SK-N-SH (cell line): ENCODE measurements at regions not wholly inside any gene's neighbourhood (a gene's known extent, or its start where the extent isn't known, plus 50 kb on each side); places are given as distances from the start of the nearest gene placed in this dataset.

Experiments
- CTCF ChIA-PET: fragments of 300-600, 350-600 bp; formaldehyde crosslinking; extraction: SDS; loops from one replicate; lab custom pipeline; 2021; lab: Yijun Ruan, JAX
- POLR2A ChIA-PET: fragments of 350-600 bp; sonication (Branson Sonifier 250); formaldehyde crosslinking; extraction: SDS; loops from one replicate; lab custom pipeline; 2020; ENCODE audit warnings: antibody characterized with exemption, inconsistent platforms; lab: Yijun Ruan, JAX
- DNase-seq: peaks from one replicate; pipeline ENCODE4 v3.0.0; 2012
- H2AFZ ChIP-seq: fragments of 200-600 bp; sonication (generic); 2 replicates; pipeline ENCODE4 v1.8.1; 2016; ENCODE audit warnings: antibody characterized with exemption, mild to moderate bottlenecking, low read depth
- H3F3A ChIP-seq: fragments of 200-600 bp; sonication (generic); replicated peaks from 2 replicates; pipeline ENCODE3; 2016; ENCODE audit warnings: antibody characterized with exemption, mild to moderate bottlenecking; ENCODE audit not compliant: insufficient read depth
- H3K27ac ChIP-seq, 2 experiments: fragments of 200-500 bp in 1 of 2; fragments of 200-600 bp in 1 of 2; sonication (Bioruptor generic) in 1 of 2; sonication (generic), shearing (Covaris generic) in 1 of 2; 2 replicates each; pipeline versions ENCODE4 v1.5.1 to v1.6.1; 2014 to 2016; ENCODE audit warnings: low read depth in 2 of 2, inconsistent platforms in 1 of 2, low read length in 1 of 2, mild to moderate bottlenecking in 1 of 2, mixed read lengths in 1 of 2
- H3K27me3 ChIP-seq: fragments of 200-600 bp; sonication (generic), shearing (Covaris generic); 2 replicates; pipeline ENCODE4 v1.6.1; 2016; ENCODE audit warnings: mixed run types; ENCODE audit not compliant: insufficient read depth
- H3K36me3 ChIP-seq, 2 experiments: fragments of 200-500 bp in 1 of 2; fragments of 200-600 bp in 1 of 2; sonication (Bioruptor generic) in 1 of 2; sonication (generic) in 1 of 2; replicated peaks in 1 of 2; 2 replicates each; pipeline versions ENCODE3 to v1.5.1; 2014 to 2016; ENCODE audit warnings: low read length in 1 of 2, mild to moderate bottlenecking in 1 of 2; ENCODE audit not compliant: insufficient read depth in 2 of 2, control insufficient read depth in 1 of 2
- H3K4me1 ChIP-seq, 2 experiments: fragments of 200-500 bp in 1 of 2; fragments of 200-600 bp in 1 of 2; sonication (Bioruptor generic) in 1 of 2; sonication (generic), shearing (Covaris generic) in 1 of 2; 2 replicates each; pipeline versions ENCODE4 v1.5.1 to v1.6.1; 2014 to 2016; ENCODE audit warnings: low read depth in 1 of 2, low read length in 1 of 2, mixed run types in 1 of 2; ENCODE audit not compliant: insufficient read depth in 2 of 2, control insufficient read depth in 1 of 2
- H3K4me2 ChIP-seq: fragments of 200-600 bp; sonication (generic), shearing (Covaris generic); 2 replicates; pipeline ENCODE4 v1.6.1; 2017; ENCODE audit warnings: mixed run types
- H3K4me3 ChIP-seq, 2 experiments: fragments of 200-500 bp in 1 of 2; fragments of 200-600 bp in 1 of 2; sonication (Bioruptor generic) in 1 of 2; sonication (generic), shearing (Covaris generic) in 1 of 2; 2 replicates each; pipeline versions ENCODE4 v1.5.1 to v1.8.1; 2014 to 2016; ENCODE audit warnings: low read depth in 2 of 2, inconsistent platforms in 1 of 2, low read length in 1 of 2, mild to moderate bottlenecking in 1 of 2, mixed read lengths in 1 of 2, moderate library complexity in 1 of 2
- H3K79me2 ChIP-seq: fragments of 200-600 bp; sonication (generic); 2 replicates; pipeline ENCODE4 v1.8.1; 2017; ENCODE audit warnings: mild to moderate bottlenecking; ENCODE audit not compliant: insufficient read depth
- H3K9ac ChIP-seq: fragments of 200-600 bp; sonication (generic); 2 replicates; pipeline ENCODE4 v1.6.1; 2017; ENCODE audit warnings: mixed run types
- H3K9me2 ChIP-seq: fragments of 200-600 bp; sonication (generic); 2 replicates; pipeline ENCODE4 v1.6.1; 2017; ENCODE audit warnings: mixed run types
- H3K9me3 ChIP-seq: fragments of 200-600 bp; sonication (generic); 2 replicates; pipeline ENCODE4 v1.6.1; 2017; ENCODE audit warnings: mixed run types, mild to moderate bottlenecking, moderate library complexity
- H4K20me1 ChIP-seq: fragments of 200-600 bp; sonication (generic); 2 replicates; pipeline ENCODE4 v1.6.1; 2017; ENCODE audit warnings: mild to moderate bottlenecking, mixed run types; ENCODE audit not compliant: insufficient read depth
- EP300 ChIP-seq, 2 experiments: IDR thresholded peaks; 2 replicates each; pipeline versions ENCODE4 v1.4.0 to v1.6.1; 2012; ENCODE audit warnings: borderline replicate concordance in 1 of 2, low read depth in 1 of 2, low read length in 1 of 2
- FOSL2 ChIP-seq: IDR thresholded peaks from 2 replicates; pipeline ENCODE4 v1.4.0; 2012; ENCODE audit warnings: low read depth, mild to moderate bottlenecking, moderate library complexity, borderline replicate concordance
- FOXM1 ChIP-seq: IDR thresholded peaks from 2 replicates; pipeline ENCODE4 v1.4.0; 2012; ENCODE audit warnings: low read depth, mild to moderate bottlenecking
- GABPA ChIP-seq: IDR thresholded peaks from 2 replicates; pipeline ENCODE4 v1.4.0; 2012; ENCODE audit warnings: low read depth, mild to moderate bottlenecking
- JUND ChIP-seq: IDR thresholded peaks from 2 replicates; pipeline ENCODE4 v1.4.0; 2012
- MEF2A ChIP-seq: IDR thresholded peaks from 2 replicates; pipeline ENCODE4 v1.4.0; 2012; ENCODE audit warnings: low read depth, borderline replicate concordance
- NFIC ChIP-seq: IDR thresholded peaks from 2 replicates; pipeline ENCODE4 v1.4.0; 2012; ENCODE audit warnings: borderline replicate concordance
- NRF1 ChIP-seq: IDR thresholded peaks from 2 replicates; pipeline ENCODE4 v1.6.1; 2012; ENCODE audit warnings: low read depth, mild to moderate bottlenecking, low read length
- POLR2AphosphoS5 ChIP-seq: IDR thresholded peaks from 2 replicates; pipeline ENCODE4 v1.6.1; 2012; ENCODE audit warnings: low read depth, low read length
- RAD21 ChIP-seq: IDR thresholded peaks from 2 replicates; pipeline ENCODE4 v1.6.1; 2012; ENCODE audit warnings: mild to moderate bottlenecking, low read length
- RFX5 ChIP-seq: IDR thresholded peaks from 2 replicates; pipeline ENCODE4 v1.6.1; 2012; ENCODE audit warnings: mild to moderate bottlenecking, improper control_type of control experiment, low read length
- RXRA ChIP-seq: IDR thresholded peaks from 2 replicates; pipeline ENCODE4 v1.4.0; 2012; ENCODE audit warnings: low read depth, mild to moderate bottlenecking, borderline replicate concordance
- TAF1 ChIP-seq: IDR thresholded peaks from 2 replicates; pipeline ENCODE4 v1.6.1; 2012; ENCODE audit warnings: low read depth, mild to moderate bottlenecking, low read length, moderate library complexity, borderline replicate concordance
- YY1 ChIP-seq: IDR thresholded peaks from 2 replicates; pipeline ENCODE4 v1.4.0; 2012; ENCODE audit warnings: low read depth, mild to moderate bottlenecking
- whole genome bisulfite sequencing: methylation state at CpG from one replicate; pipeline ENCODE4 v1.1.6; 2017; ENCODE audit warnings: low lambda C conversion rate; 5-methylcytosine and 5-hydroxymethylcytosine counted together
- TF ChIP-seq, protein P1 (sequence below): IDR thresholded peaks from 2 replicates; pipeline ENCODE4; 2012
- TF ChIP-seq, protein P2 (sequence below): IDR thresholded peaks from 2 replicates; pipeline ENCODE4 v1.4.0; 2012; ENCODE audit warnings: low read depth, borderline replicate concordance

DNA sequence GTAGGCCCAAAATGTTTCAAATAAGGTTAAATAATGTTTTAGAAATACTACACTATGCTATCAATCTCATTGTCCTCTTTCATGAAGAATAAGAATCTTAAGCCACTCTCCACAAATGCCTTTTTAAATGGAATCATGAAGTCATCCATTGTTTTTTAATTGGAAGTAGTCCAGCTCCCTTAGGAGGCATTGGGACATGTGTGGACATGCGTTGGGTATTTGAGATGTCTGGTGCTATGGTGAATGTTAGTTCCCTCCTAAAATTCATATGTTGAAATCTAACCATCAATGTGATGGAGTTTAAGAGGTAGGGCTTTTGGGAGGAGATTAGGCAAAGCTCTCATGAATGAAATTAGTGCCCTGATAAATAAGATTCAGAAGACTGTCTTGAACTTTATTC lies 289.0 kb downstream of the C4orf33 start:
- CTCF ChIA-PET, result interaction anchor here (1.9 kb wide), 1 partner anchor 22 kb away, joined by 10 read pairs; no protein-coding TSS in a partner anchor
- no peak overlapping the region for H3K4me3 ChIP-seq
- H3K27me3 ChIP-seq, result no peaks in the 10 kb centered on the region
- no peak for TF ChIP-seq NRF1
- no peak for TF ChIP-seq YY1
- TF ChIP-seq, protein P1, sequence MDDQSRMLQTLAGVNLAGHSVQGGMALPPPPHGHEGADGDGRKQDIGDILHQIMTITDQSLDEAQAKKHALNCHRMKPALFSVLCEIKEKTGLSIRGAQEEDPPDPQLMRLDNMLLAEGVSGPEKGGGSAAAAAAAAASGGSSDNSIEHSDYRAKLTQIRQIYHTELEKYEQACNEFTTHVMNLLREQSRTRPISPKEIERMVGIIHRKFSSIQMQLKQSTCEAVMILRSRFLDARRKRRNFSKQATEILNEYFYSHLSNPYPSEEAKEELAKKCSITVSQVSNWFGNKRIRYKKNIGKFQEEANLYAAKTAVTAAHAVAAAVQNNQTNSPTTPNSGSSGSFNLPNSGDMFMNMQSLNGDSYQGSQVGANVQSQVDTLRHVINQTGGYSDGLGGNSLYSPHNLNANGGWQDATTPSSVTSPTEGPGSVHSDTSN, result no peak
- no peak for TF ChIP-seq FOSL2
- no peak for TF ChIP-seq POLR2AphosphoS5
- TF ChIP-seq FOXM1, result no peak
- TF ChIP-seq, protein P2, sequence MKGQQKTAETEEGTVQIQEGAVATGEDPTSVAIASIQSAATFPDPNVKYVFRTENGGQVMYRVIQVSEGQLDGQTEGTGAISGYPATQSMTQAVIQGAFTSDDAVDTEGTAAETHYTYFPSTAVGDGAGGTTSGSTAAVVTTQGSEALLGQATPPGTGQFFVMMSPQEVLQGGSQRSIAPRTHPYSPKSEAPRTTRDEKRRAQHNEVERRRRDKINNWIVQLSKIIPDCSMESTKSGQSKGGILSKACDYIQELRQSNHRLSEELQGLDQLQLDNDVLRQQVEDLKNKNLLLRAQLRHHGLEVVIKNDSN, result no peak
- TF ChIP-seq RAD21, result no peak
- no peak for TF ChIP-seq NFIC
- TF ChIP-seq RFX5, result no peak
- no peak for TF ChIP-seq JUND
- no peaks in the 10 kb centered on the region for H3F3A ChIP-seq
- DNase-seq, result no peak
- WGBS, result 21% methylated on average over 1 of the region's 1 CpG
- H3K79me2 ChIP-seq, result no peaks in the 10 kb centered on the region
- H3K27ac ChIP-seq, result no peak overlapping the region
- H3K9me3 ChIP-seq, result no peaks in the 10 kb centered on the region
- H3K36me3 ChIP-seq, result no peaks in the 10 kb centered on the region
- POLR2A ChIA-PET, result no interaction called here
- no peaks in the 10 kb centered on the region for H3K9me2 ChIP-seq
- no peak overlapping the region for H2AFZ ChIP-seq
- no peak overlapping the region for H3K4me2 ChIP-seq
- no peaks in the 10 kb centered on the region for H3K4me1 ChIP-seq
- H4K20me1 ChIP-seq, result no peaks in the 10 kb centered on the region
- no peak overlapping the region for H3K9ac ChIP-seq

DNA sequence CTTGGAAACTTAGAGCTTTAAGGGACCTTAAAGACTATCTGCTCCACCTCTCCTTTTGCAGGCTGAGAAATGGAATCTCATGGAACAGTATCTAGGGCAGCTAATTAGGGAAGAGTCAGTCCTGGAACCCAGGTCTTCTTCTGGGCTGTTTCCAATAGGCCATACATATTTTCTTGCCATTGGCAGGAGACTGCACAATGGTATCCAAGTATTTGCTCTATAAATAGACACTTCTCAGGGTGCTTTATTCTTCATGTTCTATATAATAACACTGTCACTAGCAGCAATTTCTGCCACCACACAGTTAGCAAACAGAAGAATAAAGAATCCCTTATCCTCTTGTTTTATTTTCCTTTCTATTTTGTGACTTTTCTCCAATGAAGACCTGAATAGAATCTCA lies 291.7 kb downstream of the C4orf33 start:
- H3K4me3 ChIP-seq, result no peak overlapping the region
- no peaks in the 10 kb centered on the region for H3K27me3 ChIP-seq
- H3K9me3 ChIP-seq, result no peaks in the 10 kb centered on the region
- H3K27ac ChIP-seq, result no peak overlapping the region
- H3K36me3 ChIP-seq, result no peaks in the 10 kb centered on the region
- TF ChIP-seq, protein P2, result no peak
- no peaks in the 10 kb centered on the region for H3F3A ChIP-seq
- no peaks in the 10 kb centered on the region for H3K79me2 ChIP-seq
- H2AFZ ChIP-seq, result no peak overlapping the region
- no peak overlapping the region for H3K4me2 ChIP-seq
- no peak overlapping the region for H3K9ac ChIP-seq
- H3K4me1 ChIP-seq, result no peaks in the 10 kb centered on the region
- no peaks in the 10 kb centered on the region for H4K20me1 ChIP-seq
- no peaks in the 10 kb centered on the region for H3K9me2 ChIP-seq
- ChIA-PET CTCF (interaction anchor here (0.9 kb wide), 1 partner anchor 32 kb away, joined by 3 read pairs; no protein-coding TSS in a partner anchor), POLR2A (no interaction called here)
- no peak for DNase-seq

DNA sequence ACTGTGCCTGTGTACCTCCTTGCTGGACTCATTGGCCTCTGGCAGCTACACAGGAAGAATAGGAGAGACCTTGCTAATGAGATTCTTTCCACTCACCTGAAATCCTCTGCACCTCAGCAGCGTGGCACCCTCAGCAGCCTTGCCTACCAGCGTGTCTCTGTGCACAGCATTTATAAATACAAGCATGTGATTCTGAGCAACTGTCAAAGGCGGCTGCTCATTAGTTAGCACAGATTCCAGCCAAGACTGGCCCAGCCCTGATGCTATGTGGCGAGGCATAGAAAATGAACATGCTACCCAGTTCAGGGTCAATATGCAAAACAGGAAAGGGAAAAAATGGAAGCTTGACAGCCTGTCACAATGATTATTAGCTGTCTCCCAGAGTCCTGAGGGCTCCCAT lies 298.0 kb downstream of the C4orf33 start:
- Histone ChIP-seq H2AFZ (no peak overlapping the region), H3K9me3 (no peaks in the 10 kb centered on the region), H3K27me3 (no peaks in the 10 kb centered on the region), H3K36me3 (no peaks in the 10 kb centered on the region), H4K20me1 (no peaks in the 10 kb centered on the region), H3K9me2 (no peaks in the 10 kb centered on the region), H3K27ac (no peak overlapping the region), H3K4me1 (no peaks in the 10 kb centered on the region), H3K9ac (no peak overlapping the region), H3K4me2 (no peak overlapping the region), H3K4me3 (no peak overlapping the region), H3F3A (no peaks in the 10 kb centered on the region), H3K79me2 (no peaks in the 10 kb centered on the region)
- no peak for DNase-seq
- ChIA-PET CTCF (no interaction called here), POLR2A (no interaction called here)
- TF ChIP-seq GABPA, result no peak
- TF ChIP-seq RFX5, result no peak
- TF ChIP-seq FOSL2, result no peak
- no peak for TF ChIP-seq RXRA
- TF ChIP-seq EP300 (IDR thresholded peaks at IDR 0.05; ENCODE audit: borderline replicate concordance in 1 of 2, low read depth in 1 of 2, low read length in 1 of 2), result no peak
- no peak for TF ChIP-seq TAF1
- no peak for TF ChIP-seq MEF2A
- no peak for TF ChIP-seq POLR2AphosphoS5
- WGBS, result 40% methylated on average over 4 of the region's 4 CpGs
